ENCODE measurements at regions not wholly inside any gene's neighbourhood (a gene's known extent, or its start where the extent isn't known, plus 50 kb on each side); places are given as distances from the start of the nearest gene placed in this dataset.

DNA sequence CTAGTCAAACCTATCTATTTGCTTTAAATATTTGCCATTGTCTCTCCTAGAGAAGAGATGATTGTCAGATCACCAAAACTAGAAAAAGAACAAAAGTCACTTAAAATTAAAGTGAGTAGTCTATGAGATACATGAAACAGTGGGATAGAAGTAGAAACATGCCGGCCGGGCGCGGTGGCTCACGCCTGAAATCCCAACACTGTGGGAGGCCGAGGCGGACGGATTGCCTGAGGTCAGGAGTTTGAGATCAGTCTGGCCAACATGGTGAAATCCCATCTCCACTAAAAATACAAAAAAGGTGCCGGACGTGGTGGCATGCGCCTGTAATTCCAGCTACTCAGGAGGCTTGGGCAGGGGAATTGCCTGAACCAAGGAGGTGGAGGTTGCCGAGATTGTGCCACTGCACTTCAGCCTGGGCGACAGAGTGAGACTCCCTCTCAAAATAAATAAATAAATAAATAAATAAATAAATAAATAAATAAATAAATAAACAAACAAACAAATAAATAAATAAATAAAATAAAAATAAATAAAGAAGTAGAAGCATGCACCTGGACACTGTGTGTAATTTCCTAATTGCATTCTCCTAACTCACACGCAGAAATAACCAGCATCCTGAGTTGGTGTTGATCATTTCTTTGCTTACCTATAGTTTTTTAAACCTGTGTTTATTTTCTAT lies 299.5 kb downstream of the PDHA2 start:
- no peak for TF ChIP-seq POLR2A (IDR thresholded peaks at IDR 0.05)
- TF ChIP-seq, protein P1, sequence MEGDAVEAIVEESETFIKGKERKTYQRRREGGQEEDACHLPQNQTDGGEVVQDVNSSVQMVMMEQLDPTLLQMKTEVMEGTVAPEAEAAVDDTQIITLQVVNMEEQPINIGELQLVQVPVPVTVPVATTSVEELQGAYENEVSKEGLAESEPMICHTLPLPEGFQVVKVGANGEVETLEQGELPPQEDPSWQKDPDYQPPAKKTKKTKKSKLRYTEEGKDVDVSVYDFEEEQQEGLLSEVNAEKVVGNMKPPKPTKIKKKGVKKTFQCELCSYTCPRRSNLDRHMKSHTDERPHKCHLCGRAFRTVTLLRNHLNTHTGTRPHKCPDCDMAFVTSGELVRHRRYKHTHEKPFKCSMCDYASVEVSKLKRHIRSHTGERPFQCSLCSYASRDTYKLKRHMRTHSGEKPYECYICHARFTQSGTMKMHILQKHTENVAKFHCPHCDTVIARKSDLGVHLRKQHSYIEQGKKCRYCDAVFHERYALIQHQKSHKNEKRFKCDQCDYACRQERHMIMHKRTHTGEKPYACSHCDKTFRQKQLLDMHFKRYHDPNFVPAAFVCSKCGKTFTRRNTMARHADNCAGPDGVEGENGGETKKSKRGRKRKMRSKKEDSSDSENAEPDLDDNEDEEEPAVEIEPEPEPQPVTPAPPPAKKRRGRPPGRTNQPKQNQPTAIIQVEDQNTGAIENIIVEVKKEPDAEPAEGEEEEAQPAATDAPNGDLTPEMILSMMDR (IDR thresholded peaks at IDR 0.05): no peak
